AG10803 (cell line): ENCODE measurements at regions not wholly inside any gene's neighbourhood (a gene's known extent, or its start where the extent isn't known, plus 50 kb on each side); places are given as distances from the start of the nearest gene placed in this dataset.
"Not testable (repeated sequence)": the region's sequence is repeated elsewhere in the genome, so short reads cannot be mapped to it uniquely, and the experiment has no call there.

Experiments
- DNase-seq: peaks from one replicate; pipeline ENCODE4 v3.0.0; 2010; ENCODE audit warnings: low read depth
- H3K4me3 ChIP-seq: 2 replicates; pipeline ENCODE4 v1.5.1; 2011; ENCODE audit warnings: mild to moderate bottlenecking, low read length, control low read depth
- TF ChIP-seq, protein P1 (sequence below): conservative IDR thresholded peaks from 2 replicates; pipeline ENCODE4 v1.5.1; 2011; ENCODE audit warnings: mild to moderate bottlenecking, low read length, control low read depth, inconsistent platforms

DNA sequence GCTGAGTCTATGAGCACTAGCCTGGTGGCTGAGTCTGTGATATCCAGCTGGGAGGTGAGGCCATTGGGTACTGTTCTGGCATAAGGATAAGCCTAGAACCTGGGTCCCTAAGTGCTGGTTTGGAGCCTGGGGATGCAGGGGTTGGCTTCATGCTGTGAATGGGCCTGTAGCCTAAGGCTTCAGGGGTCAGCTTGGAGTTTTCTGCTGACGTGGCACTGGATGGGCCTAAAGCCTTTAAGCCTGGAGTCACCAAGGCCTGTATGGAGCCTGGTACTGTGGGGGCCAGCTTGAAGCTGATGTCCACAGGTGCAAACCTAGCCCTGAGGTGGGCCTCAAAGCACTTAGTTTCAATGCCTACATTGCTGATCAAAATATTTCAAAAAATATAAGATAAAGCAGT lies 979.6 kb upstream of the POU3F4 start:
- no peak overlapping the region for H3K4me3 ChIP-seq
- DNase-seq: no peak
- TF ChIP-seq, protein P1, sequence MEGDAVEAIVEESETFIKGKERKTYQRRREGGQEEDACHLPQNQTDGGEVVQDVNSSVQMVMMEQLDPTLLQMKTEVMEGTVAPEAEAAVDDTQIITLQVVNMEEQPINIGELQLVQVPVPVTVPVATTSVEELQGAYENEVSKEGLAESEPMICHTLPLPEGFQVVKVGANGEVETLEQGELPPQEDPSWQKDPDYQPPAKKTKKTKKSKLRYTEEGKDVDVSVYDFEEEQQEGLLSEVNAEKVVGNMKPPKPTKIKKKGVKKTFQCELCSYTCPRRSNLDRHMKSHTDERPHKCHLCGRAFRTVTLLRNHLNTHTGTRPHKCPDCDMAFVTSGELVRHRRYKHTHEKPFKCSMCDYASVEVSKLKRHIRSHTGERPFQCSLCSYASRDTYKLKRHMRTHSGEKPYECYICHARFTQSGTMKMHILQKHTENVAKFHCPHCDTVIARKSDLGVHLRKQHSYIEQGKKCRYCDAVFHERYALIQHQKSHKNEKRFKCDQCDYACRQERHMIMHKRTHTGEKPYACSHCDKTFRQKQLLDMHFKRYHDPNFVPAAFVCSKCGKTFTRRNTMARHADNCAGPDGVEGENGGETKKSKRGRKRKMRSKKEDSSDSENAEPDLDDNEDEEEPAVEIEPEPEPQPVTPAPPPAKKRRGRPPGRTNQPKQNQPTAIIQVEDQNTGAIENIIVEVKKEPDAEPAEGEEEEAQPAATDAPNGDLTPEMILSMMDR: no peak

DNA sequence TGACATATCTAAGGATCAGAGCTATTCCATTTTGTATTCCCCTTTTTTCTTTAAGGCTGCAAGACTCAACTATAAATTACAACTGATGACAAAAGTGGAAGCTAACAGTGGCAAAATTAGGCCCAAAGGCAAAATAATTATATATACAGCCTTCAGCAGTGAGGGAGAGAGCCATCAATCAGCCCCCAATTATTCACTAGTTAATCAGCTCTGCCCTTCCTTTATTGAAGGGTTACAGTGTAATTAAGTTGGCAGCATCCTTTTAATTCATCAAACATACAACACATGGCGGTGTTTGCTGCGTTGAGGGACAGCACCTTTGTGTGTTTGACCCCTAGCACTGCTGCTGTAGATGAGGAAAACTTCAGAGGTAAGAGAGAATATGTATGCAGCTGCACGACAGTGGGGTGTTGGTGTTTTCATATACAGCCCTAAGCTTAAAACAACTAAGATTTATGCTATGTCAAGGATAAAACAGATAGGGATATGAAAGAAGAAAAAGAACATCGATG lies 973.9 kb upstream of the POU3F4 start:
- TF ChIP-seq, protein P1: no peak
- no peak overlapping the region for H3K4me3 ChIP-seq
- no peak for DNase-seq

DNA sequence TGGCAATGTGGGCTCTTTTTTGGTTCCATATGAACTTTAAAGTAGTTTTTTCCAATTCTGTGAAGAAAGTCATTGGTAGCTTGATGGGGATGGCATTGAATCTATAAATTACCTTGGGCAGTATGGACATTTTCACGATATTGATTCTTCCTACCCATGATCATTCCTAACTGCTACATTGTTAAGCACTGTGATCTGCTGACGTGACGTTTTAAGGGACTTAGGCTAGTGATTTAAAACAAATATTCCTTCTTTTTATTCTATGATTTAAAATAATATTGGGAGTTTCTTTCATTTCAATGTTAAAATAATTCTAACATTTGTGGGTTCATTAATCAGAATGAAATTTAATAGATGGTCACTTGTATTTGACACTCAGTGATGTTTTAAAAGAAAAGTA lies 970.9 kb upstream of the POU3F4 start:
- DNase-seq, H3K4me3 ChIP-seq: not testable (repeated sequence)

DNA sequence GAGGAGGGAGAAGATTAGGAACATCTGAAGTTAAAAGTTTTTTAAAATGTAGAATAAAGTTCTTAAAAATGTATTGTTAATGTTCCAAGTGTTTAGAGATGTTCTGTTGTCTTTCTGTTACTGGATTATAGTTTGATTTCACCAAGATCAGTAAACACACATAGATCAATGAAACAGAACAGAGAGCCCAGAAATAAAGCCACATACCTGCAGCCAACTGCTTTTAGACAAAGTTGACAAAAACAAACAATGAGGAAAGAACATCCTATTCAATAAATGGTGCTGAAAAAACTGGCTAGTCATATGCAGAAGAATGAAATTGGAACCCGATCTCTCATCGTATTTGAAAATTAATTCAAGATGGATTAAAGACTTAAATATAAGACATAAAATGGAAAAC lies 966.3 kb upstream of the POU3F4 start:
- TF ChIP-seq, protein P1: no peak
- DNase-seq: no peak
- H3K4me3 ChIP-seq: no peak overlapping the region

DNA sequence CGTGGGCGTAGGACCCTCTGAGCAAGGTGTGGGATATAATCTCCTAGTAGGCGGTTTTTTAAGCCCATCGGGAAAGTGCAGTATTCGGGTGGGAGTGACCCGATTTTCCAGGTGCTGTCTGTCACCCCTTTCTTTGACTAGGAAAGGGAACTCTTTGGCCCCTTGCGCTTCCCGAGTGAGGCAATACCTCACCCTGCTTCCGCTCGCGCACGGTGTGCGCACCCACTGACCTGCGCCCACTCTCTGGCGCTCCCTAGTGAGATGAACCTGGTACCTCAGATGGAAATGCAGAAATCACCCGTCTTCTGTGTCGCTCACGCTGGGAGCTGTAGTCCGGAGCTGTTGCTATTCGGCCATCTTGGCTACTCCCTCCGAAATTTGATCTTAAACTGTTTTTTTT lies 955.9 kb upstream of the POU3F4 start:
- DNase-seq, H3K4me3 ChIP-seq: not testable (repeated sequence)

DNA sequence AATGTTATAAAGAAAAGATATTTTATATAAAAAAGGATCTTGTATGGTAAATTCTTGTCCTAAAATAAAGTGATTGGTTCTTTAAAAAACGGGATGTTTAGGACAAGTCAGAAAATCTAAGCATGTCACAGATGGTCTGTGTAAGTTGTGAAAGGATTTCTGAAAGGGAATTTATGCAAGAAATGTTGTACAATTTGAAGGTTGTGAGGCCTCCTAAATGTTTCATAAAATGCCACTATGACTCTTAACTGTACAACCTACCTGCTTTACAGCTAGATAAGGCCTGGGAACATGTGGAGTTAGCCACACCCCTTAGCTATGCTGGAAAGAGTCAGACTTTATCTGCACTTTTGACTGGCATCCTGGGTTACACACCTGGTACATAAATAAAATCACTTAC lies 951.5 kb upstream of the POU3F4 start:
- H3K4me3 ChIP-seq: no peak overlapping the region
- no peak for DNase-seq
- TF ChIP-seq, protein P1: no peak

DNA sequence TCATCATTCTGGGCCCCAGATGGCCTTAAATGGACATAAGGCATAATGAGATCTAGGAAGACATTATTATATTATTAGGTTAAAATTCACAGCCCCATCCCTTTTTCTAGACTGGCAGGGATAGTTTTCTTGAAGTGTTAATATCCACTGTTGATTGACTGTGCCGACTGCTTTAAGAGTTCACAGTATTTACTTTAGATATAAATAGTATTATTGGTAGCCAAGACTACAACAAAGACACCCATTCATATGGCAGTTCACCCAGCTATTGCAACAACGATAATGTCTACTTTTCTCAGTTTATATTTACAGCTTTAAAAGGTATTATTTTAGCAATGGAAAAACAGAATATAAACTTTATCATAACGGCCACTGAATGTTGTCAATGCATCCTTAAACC lies 922.2 kb upstream of the POU3F4 start:
- no peak overlapping the region for H3K4me3 ChIP-seq
- no peak for DNase-seq
- TF ChIP-seq, protein P1: no peak

DNA sequence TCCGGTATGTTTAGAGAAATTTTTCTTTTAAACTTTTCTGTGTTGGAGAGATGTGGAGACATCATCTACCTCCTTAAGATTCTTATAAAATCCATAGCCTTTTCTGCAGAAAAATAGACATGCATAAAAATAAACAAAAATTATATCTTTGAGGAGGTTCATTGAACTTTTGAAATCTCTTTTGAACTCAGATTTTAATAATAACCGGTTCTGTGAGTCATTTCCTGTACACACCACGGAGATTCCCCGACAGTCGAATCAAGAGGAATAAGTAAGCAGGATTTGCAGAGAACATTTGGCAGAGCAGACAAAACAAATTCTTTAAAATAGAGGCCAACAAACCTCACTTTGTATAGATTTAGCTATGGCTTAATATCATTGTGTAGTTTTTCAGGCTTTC lies 918.7 kb upstream of the POU3F4 start:
- TF ChIP-seq, protein P1: no peak
- DNase-seq: no peak
- no peak overlapping the region for H3K4me3 ChIP-seq
